DMS53 treated with DMSO at 0.1 percent for 48 hours (cell line): ENCODE measurements at regions not wholly inside any gene's neighbourhood (a gene's known extent, or its start where the extent isn't known, plus 50 kb on each side); places are given as distances from the start of the nearest gene placed in this dataset.

Source experiments
- DNase-seq: peaks from one replicate; lab custom pipeline; 2025; ENCODE audit not compliant: unreplicated experiment; lab: John Stamatoyannopoulos, UW

DNA sequence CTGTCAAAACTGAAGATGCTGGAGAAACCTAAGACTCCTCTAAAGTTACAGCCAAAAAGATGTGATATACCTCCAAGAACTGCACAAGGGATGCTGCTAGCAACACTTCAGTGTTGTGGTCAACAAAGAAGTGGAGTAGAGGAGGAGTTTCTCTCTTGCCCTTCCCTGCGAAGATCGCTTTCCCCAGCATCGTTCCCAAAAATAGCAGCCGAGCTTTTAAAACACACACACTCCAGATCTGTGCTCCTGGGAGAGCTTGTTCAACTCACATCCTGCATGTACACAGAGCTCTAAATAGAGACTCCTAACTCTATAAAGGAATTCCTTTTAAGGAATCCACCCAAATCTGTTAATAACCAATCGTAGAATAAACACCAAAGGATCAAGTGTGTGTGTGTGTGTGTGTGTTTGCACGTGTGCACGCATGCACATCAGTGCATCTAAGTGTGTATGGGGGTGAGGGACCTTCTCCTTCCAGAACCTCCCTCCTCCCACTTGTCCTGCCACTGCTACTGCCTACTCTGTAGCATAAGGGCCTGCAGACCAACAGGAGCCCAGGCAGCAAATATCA is 58.5 kb downstream of the PSMG1 start:
- DNase-seq: no peak

DNA sequence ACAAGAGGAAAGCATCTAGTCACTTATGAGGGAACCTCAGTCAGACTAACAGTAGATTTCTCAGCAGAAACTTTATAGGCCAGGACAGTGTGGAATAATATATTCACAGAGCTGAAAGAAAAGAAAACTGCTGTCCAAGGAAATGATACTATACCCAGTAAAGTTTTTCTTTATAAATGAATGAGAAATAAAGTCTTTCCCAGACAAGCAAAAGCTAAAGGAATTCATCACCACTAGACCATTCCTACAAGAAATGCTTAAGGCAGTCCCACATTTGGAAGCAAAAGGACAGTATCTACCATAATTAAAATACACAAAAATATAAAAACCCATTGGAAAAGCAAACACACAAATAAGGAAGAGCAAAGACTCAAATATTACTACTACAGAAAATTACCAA is 59.9 kb downstream of the PSMG1 start:
- DNase-seq: no peak

DNA sequence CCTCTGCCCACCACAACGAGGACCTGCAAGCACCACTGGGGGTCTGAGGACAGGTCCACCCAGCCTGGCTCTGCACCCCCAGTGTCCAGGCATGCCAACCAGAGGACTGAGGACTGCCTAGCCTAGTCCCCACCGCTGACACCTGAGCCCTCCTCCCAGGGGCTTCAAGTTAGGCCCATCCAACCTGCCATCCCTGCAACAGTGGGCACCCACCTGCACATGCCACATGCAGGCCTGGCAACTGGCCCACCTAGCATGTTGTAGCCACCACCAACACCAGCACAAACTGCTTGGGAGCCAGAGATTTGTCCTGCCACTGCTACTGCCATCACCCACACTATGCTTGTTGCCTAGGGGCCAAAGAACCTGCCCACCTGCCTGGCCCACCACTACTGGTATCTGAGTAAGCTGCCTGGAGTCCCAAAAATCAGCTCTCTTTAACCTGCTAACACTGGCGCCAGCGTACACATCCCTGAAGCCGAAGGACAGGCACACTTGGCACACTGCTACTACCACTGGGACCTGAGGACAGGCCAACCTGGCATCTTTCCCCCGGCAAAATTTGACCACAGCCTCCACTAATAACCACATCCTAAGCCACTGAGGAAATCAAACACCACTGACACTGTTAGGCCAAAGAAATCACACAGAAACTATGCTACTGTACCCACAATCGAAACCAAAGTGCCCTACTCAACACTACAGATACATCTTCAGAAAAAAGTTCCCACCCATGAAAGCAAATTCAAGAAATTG is 61.5 kb downstream of the PSMG1 start:
- DNase-seq: no peak

DNA sequence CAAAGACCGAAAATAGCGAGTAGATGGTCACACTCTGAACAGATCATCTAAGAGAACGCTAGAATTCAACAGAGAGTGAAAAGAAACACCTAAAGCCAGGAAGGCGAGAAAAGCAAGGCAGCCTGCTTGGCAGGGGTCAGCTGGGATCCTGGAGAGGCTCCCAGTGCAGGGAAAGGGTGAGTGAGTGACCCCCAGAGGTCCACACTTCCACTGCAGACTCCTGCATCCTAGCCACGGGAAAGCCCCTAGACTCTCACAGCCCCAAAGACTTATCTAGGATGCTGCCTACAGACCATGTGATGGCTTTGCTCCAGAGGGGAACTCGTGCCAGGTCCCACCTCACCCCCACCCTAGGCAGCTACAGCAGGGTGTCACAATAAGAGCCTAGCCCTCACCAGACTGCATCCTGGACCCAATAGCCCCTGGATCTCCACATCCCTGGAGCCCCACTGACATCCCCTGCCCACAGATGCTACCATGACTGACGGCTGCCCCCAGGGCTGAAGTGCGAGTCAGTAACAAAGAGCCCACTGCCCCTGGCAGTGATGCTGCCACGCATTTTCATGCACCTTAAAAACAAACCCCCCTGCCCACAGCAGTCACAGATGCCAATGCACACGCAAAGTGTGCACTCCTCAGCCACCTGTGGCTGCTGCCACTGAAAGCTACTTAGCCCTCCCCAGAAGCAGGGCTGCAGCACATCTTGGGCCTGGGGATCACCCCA is 62.2 kb downstream of the PSMG1 start:
- no peak for DNase-seq

DNA sequence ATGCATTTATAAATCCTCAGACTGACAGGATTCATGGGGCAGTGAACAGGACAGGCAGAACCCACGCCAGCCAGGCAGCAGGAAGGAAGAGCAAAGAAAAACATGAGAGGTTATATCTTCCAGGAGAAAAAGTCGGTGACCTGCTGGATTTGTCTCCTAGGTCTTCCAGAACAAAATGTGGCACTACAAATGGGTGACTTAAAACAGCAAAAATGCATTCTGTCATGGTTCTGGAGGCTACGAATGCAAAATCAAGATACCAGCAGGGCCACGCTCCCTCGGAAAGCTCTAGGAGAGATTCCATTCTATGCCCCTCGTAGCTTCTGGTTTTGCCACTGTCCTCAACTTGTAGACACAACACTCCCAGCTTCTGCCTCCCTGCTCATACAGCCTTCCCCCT is 63.4 kb downstream of the PSMG1 start:
- DNase-seq: no peak

DNA sequence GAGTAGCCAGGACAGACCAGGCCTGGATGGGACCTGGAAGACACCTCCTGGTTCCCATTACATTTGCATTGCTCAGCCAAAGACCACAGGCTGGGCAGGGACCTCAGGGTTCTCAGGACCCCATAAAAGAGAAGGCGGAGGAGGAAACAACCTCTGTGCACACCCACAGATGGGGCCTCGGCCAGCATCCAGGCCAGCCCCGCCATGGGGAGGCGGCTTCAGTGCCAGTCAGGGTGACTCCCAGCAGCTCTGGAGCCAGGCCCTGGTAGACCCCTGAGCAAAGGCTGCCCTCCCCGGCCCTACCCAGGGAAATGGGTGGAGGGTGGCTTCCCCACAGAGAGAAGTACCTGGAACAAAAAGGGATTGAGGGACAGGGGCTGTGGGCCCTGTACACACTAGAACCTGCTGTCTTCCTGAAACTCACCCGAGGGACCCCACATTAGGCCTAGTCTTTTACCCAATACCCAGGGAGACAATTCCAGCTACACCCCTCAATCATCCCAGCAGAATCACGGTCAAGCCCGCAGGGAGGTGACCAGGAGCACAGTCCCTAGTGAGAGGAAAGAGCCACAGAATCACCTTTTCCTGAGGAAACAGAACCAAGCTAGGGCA is 64.5 kb downstream of the PSMG1 start:
- no peak for DNase-seq

DNA sequence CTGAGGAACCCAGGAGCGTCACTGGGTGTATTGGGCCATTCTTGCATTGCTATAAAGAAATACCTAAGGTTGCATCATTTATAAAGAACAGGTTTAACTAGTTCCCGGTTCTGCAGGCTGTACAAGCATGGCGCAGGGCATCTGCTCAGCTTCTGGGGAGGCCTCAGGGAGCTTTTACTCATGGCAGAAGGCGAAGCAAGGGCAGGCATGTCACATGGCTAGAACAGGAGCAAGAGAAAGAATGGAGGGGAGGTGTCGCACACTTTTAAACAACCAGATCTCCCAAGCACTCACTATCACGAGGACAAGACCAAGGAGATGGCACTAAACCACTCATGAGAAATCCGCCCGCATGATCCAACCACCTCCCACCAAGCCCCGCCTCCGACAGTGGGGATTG is 65.2 kb downstream of the PSMG1 start:
- no peak for DNase-seq

DNA sequence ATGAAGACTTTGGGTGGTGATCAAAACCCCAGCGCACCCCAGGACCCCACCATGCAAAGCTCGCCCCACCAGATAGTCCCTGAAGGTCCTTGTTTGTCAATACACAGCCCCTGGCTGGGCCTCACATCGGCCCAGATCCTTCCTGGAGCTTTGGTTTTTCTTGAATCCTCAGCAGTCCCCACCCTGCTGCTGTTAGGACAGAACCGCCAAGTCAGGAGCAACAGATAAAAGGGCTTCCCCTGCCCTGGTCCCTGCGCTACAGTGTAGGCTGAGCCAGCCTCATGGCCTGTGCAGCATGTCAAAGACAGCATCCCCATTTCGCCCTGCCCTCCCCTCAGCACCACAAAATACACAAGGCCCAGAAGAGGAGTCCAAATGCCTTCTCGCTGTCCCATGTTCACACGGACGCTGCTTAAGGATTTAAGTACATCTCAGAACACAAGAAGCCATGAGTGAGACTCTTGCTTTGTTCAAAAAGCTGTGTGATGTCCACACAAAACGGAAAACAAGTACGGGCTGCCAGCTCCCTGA is 65.7 kb downstream of the PSMG1 start:
- no peak for DNase-seq

DNA sequence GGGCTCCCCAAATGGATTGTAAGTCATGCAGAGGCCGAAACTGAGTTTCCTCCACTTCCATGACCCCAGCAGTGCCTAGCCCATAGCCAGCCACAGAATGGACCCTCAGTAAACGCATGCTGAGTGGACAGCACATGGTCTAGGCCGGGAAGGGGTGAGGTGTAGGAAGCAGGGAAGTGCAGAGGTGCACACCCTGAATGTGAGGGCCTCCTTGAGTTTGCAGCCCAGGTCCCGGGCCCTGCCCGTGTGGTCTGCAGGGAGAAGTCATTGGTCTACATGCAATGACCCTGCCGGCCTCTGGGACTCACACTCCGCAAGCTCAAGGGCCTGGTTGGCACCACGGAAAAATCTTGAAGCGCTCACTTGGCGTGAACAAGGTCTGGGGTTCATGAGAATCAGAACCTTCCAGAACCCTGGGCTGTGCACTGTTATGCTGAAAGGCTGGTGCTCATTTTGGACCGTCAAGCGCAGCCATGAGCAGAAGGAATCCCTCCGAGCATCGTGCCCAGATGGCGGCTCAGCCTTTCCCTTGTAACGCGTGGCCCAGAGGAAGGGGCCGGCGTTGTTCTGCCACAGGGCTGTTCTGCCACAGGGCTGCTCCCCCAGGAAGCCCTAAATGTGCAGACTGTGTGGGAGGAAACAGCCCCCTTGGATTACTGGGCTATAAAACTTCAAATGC is 66.4 kb downstream of the PSMG1 start:
- DNase-seq: no peak

DNA sequence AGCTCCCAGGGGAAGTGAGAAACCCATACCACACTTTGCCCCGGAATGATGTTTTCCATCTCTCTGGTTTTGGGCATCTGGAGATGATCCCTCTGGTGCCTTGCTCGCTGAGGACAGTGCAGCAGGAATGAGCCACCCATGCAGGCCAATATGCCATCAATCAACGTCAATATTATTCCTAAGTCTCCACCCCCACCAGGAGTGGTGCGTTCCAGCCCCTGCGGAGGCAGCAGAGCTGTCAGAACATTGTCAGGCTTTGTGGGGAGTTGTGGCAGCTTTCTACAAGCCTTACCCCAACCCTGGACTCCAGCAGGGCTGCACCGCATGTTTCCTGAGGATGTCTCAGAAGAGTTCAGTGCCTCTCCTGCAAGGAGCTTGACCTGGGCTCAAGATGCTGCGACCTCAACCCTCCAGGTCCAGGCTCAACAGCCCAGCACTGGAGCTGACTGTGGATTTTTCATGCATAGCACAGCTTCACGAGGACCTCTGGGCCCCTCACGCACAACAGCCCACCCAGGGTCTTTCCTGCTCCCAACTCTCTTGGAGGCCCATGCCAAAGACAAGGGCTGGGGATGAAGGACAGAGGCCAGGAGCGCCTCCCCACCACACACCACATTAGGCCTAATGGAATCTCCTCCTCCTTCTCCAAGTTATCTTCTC is 67.5 kb downstream of the PSMG1 start:
- no peak for DNase-seq

DNA sequence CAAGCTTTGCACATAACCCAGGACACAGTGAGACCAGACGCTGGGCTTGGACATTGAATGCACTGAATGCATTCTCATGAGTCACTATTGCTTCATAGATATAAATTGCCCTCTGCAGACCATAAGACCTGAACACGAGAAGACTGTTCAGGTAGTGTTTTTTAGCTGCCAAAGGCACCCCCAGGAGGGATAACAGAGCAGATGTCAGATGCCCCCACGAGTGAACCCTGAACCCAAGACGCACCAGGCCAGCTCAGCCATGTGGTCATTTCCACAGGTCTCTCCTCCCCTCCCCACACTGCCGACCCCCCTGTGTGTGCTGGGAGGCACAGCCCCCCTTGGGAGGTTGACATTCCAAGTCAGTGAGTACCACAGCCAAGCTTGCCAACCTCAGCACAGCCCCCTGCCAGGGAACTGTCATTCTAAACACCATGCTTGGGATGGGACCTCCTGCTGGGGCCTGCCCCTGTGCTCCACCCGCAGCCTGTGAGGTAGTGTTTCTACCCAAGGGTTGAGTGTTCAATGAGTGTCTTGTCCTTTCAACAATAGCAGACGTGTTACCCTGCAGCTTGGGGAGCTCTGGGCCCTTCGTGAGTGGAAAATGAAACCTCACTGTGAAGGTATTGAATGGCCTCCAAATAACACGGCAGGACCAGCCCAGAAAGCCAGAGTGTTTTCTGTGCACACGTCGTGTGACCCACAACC is 68.2 kb downstream of the PSMG1 start:
- DNase-seq: no peak

DNA sequence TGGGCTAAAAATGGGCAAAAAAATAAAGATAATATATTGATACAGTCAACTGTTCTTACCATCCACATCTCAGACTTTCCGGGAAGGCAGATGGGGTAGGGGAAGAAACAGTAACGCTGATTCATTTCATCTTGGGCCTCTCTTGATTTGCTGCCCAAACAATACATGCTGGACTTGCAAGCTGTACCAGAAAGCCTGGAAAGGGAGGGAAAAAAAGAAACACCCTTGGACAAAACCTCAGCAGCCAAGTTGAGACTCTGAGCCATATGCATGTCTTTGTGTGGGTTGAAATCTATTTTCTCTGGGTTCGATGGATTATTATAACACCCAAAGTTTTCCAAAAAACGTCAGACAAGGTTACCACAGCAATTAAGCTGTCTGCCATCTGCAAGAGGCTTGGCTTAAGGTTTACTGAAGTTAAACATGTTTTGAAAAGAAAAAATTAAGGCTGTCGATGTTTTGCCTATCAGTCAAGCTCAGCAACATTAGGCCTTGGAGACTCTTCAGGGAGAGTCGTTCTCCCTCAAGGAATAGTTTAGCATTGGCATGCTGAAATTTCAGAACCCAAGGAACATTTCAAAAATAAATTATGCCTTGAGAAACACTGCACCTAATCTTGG is 71.2 kb downstream of the PSMG1 start:
- no peak for DNase-seq

DNA sequence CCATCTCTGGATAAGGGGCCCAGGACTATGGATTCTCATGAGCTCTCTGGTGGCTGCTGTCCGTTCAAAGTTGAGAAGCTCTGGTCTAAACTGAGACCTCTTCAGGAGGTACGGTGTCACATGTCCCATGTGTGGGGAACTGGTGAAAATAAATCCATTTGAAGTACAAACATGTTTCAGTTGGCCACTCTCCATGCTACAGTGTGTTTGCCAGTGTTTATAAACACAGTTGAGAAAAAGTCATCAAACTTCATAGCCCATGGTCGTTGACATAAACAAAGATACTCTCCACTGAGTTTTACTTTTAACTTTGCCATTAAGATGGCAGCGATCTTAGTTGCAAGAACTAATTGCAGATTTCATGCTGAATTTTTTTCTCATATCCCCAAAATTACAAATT is 72.8 kb downstream of the PSMG1 start:
- no peak for DNase-seq

DNA sequence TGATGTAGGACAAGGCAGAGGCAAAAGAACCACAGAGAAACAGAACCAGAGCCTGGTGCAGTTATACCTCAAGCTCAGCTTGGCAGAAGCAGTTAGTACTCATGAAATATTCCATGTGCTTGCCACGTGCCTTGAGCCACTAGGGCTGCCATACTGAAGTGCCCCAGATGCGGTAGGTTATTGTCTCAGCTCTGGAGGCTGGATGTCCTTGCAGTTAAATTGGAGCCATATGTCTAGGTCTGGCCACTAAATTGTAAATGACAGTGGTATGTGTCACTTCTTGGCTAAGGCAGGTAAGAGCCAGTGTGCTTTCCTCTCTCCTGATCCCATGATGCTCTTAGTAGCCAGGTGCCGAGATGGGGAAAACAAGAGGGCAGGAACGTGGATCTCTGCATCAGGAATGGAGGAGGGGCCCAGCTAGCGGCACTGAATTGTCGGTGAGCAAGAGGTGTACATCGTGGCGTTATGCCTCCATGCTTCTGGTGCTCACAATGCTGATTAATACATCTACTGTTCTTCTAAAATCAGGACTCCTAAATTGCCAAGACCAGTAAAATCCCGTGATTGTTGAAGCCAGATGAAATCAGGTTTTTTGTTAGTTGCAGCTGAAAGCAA is 73.5 kb downstream of the PSMG1 start:
- DNase-seq: no peak

DNA sequence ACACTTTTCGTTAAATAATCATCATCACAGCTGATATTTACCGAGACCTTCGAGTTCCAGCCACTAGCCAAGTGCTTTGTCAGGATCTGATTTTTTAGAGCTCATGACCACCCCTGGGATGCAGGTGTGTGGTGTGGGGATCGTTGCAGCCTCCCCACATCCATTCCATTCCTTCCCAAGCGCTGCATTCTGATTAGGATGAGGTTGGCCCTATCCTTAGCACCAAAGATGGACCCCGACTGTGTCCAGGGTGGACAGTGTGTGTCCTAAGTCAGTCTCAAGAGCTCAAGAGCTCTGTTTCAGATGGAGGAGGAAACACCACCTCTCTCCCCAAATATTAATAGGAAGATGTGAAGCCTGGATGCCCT is 74.1 kb downstream of the PSMG1 start:
- no peak for DNase-seq

DNA sequence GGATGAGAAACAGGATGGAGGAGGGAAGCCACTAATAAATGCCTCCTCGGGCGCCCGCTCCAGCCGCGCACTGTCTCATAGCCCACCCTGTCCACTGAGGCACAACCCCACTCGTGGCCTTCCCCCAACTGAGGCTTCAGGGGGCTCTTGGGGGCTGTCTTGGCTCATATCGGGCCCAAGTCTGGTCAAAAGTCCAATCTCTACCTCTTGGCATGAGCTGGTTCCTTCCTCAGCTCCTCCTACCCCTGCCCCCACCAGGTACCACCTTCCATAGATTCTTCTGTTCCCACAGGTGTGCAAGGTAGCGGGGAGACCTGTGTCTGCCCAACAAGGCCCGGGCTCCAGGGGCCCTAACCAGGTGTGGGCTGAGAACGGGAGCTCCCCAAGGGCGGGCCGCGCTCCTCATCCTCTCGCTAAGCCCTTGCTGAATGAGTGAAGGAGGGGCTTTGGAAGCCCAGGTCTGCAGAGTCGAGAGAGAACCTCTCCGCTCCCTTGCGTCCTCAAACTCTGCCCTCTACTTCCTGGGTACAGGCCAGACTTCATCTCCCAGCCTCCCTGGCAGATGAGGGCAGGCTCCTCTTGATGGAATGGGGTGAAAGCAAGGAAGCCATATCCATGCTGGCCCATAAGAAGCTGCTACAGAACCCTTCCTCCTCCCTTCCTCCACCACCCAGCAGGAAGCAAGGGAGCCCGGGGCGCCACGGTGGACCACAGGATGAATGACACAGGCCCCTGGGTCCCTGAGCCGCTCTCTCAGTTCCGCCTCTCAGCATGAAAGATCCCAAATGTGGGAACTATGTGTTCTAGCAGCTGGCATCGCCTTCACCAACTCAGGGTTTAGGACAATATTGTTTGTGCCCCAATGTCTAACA is 74.7 kb downstream of the PSMG1 start:
- no peak for DNase-seq

DNA sequence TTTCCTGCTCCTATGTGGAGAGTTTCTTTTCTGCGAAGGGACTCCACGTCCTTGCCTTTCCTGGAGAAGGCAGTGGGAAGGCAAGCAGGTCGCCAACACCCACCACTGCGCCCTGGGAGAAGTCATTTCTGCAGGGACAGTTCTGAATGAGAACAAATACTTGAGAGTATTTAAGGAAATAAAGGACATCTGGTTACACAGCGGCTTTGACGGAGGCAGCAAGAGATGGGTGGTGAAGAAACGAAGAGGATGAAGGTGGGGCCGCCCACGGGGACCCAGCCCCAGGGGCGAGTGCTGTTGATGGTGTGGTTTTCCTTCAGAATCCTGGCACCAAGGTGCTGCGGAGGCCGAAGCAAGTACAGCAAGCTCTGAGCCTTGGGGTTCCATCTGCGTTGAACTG is 75.5 kb downstream of the PSMG1 start:
- no peak for DNase-seq

DNA sequence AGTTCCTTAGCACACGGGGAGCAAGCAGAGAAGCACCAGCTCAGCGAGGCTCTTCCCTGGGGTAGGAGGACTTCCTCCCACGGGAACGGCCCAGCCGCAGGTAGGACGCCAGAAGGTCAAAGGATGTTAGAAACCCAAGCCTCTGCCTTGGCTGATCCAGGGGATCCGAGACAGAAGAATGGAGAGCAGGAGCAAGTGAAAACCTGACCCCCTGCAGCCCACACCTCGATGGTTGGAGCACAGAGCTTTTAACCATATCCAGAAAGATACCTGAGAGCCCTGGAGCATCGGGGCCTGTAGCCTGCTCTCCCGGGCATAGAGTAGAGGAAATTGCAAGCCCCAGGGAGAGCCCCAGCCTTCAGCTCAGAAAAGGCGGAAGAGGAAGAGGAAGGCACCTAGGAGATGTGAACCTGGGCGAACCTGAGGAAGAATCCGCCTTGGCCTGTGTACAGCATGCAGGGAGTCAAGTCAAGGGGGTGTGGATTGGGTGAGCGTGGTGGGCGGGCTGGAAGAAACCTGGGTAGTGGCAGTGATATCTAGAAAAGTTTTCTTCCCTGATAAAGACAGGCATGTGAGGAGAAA is 76.3 kb downstream of the PSMG1 start:
- no peak for DNase-seq
